ENCODE measurements at regions not wholly inside any gene's neighbourhood (a gene's known extent, or its start where the extent isn't known, plus 50 kb on each side); places are given as distances from the start of the nearest gene placed in this dataset.

- no peaks in the 10 kb centered on the region for H3K9me3 ChIP-seq (ENCODE audit: severe bottlenecking)
- no peaks in the 10 kb centered on the region for H3K27me3 ChIP-seq (ENCODE audit: insufficient read depth, low read depth, severe bottlenecking)
- no peak for DNase-seq
- no peak overlapping the region for H3K27ac ChIP-seq
- H3K36me3 ChIP-seq: no peaks in the 10 kb centered on the region
- H3K4me3 ChIP-seq (ENCODE audit: low read depth, low read length): no peak overlapping the region
- no peak for TF ChIP-seq CTCF (IDR thresholded peaks at IDR 0.05; ENCODE audit: low read depth, low read length)
Observed at GRCh38 chr6:121881974-121882667, 446.7 kb downstream of the GJA1 start.

GRCh38 chr6:121884091-121884490 lies 448.6 kb downstream of the GJA1 start:
- no peak overlapping the region for H3K27ac ChIP-seq
- no peak overlapping the region for H3K4me3 ChIP-seq (ENCODE audit: low read depth, low read length)
- no peak for DNase-seq
- no peaks in the 10 kb centered on the region for H3K36me3 ChIP-seq
- TF ChIP-seq CTCF (IDR thresholded peaks at IDR 0.05; ENCODE audit: low read depth, low read length): no peak
- H3K9me3 ChIP-seq (ENCODE audit: severe bottlenecking): no peaks in the 10 kb centered on the region
- H3K27me3 ChIP-seq (ENCODE audit: insufficient read depth, low read depth, severe bottlenecking): no peaks in the 10 kb centered on the region

- Histone ChIP-seq H3K36me3 (no peaks in the 10 kb centered on the region), H3K27me3 (ENCODE audit: insufficient read depth, low read depth, severe bottlenecking) (no peaks in the 10 kb centered on the region), H3K9me3 (ENCODE audit: severe bottlenecking) (no peaks in the 10 kb centered on the region), H3K27ac (no peak overlapping the region), H3K4me3 (ENCODE audit: low read depth, low read length) (no peak overlapping the region)
- no peak for TF ChIP-seq CTCF (IDR thresholded peaks at IDR 0.05; ENCODE audit: low read depth, low read length)
- DNase-seq: no peak
Observed at GRCh38 chr6:121884620-121885019, 449.2 kb downstream of the GJA1 start.

- Histone ChIP-seq H3K9me3 (ENCODE audit: severe bottlenecking) (no peaks in the 10 kb centered on the region), H3K4me3 (ENCODE audit: low read depth, low read length) (no peak overlapping the region), H3K27ac (no peak overlapping the region), H3K36me3 (no peaks in the 10 kb centered on the region), H3K27me3 (ENCODE audit: insufficient read depth, low read depth, severe bottlenecking) (no peaks in the 10 kb centered on the region)
- no peak for DNase-seq
- no peak for TF ChIP-seq CTCF (IDR thresholded peaks at IDR 0.05; ENCODE audit: low read depth, low read length)
Observed at GRCh38 chr6:121885399-121886152, 450.1 kb downstream of the GJA1 start.

DNA sequence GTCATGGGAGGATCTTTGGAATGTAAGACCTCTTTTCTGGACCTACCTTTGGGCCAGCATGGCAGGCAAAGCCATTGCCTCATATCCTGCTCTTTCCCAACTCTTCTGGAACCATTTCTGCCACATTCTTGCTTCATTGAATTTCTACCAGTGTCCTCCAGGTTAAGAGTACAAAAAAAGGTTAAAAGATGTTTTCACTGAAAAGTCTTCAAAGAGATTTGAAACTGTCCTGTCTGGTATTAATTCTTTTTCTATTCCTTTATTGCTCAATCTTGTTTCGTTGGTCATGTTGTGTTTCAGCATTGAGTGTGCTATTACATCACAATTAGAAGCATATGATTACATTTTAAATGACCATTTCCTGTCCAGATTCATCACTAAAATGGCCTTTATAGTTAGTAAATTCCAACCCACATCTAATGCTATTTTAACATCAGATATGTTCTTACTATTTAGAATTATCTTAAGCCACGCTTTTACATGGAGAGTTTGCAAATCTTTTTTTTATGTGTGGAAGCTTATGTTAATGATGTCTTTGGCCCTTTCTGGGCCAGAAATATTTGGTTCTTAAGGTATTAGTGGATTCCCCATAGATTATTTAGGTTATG lies 450.9 kb downstream of the GJA1 start:
- DNase-seq: no peak
- H3K27me3 ChIP-seq (ENCODE audit: insufficient read depth, low read depth, severe bottlenecking): no peaks in the 10 kb centered on the region
- H3K27ac ChIP-seq: no peak overlapping the region
- TF ChIP-seq CTCF (IDR thresholded peaks at IDR 0.05; ENCODE audit: low read depth, low read length): no peak
- no peak overlapping the region for H3K4me3 ChIP-seq (ENCODE audit: low read depth, low read length)
- H3K36me3 ChIP-seq: no peaks in the 10 kb centered on the region
- H3K9me3 ChIP-seq (ENCODE audit: severe bottlenecking): no peaks in the 10 kb centered on the region

Data from WERI-Rb-1 (cell line).